SK-N-SH (cell line): ENCODE measurements at regions not wholly inside any gene's neighbourhood (a gene's known extent, or its start where the extent isn't known, plus 50 kb on each side); places are given as distances from the start of the nearest gene placed in this dataset.
A peak's percentile ranks its signal among the peaks of the same experiment; 100 is the strongest.

Experiments
- CTCF ChIA-PET: fragments of 300-600, 350-600 bp; formaldehyde crosslinking; extraction: SDS; loops from one replicate; lab custom pipeline; 2021; lab: Yijun Ruan, JAX
- POLR2A ChIA-PET: fragments of 350-600 bp; sonication (Branson Sonifier 250); formaldehyde crosslinking; extraction: SDS; loops from one replicate; lab custom pipeline; 2020; ENCODE audit warnings: antibody characterized with exemption, inconsistent platforms; lab: Yijun Ruan, JAX
- DNase-seq: peaks from one replicate; pipeline ENCODE4 v3.0.0; 2012
- H2AFZ ChIP-seq: fragments of 200-600 bp; sonication (generic); 2 replicates; pipeline ENCODE4 v1.8.1; 2016; ENCODE audit warnings: antibody characterized with exemption, mild to moderate bottlenecking, low read depth
- H3F3A ChIP-seq: fragments of 200-600 bp; sonication (generic); replicated peaks from 2 replicates; pipeline ENCODE3; 2016; ENCODE audit warnings: antibody characterized with exemption, mild to moderate bottlenecking; ENCODE audit not compliant: insufficient read depth
- H3K27ac ChIP-seq, 2 experiments: fragments of 200-500 bp in 1 of 2; fragments of 200-600 bp in 1 of 2; sonication (Bioruptor generic) in 1 of 2; sonication (generic), shearing (Covaris generic) in 1 of 2; 2 replicates each; pipeline versions ENCODE4 v1.5.1 to v1.6.1; 2014 to 2016; ENCODE audit warnings: low read depth in 2 of 2, inconsistent platforms in 1 of 2, low read length in 1 of 2, mild to moderate bottlenecking in 1 of 2, mixed read lengths in 1 of 2
- H3K27me3 ChIP-seq: fragments of 200-600 bp; sonication (generic), shearing (Covaris generic); 2 replicates; pipeline ENCODE4 v1.6.1; 2016; ENCODE audit warnings: mixed run types; ENCODE audit not compliant: insufficient read depth
- H3K36me3 ChIP-seq, 2 experiments: fragments of 200-500 bp in 1 of 2; fragments of 200-600 bp in 1 of 2; sonication (Bioruptor generic) in 1 of 2; sonication (generic) in 1 of 2; replicated peaks in 1 of 2; 2 replicates each; pipeline versions ENCODE3 to v1.5.1; 2014 to 2016; ENCODE audit warnings: low read length in 1 of 2, mild to moderate bottlenecking in 1 of 2; ENCODE audit not compliant: insufficient read depth in 2 of 2, control insufficient read depth in 1 of 2
- H3K4me1 ChIP-seq, 2 experiments: fragments of 200-500 bp in 1 of 2; fragments of 200-600 bp in 1 of 2; sonication (Bioruptor generic) in 1 of 2; sonication (generic), shearing (Covaris generic) in 1 of 2; 2 replicates each; pipeline versions ENCODE4 v1.5.1 to v1.6.1; 2014 to 2016; ENCODE audit warnings: low read depth in 1 of 2, low read length in 1 of 2, mixed run types in 1 of 2; ENCODE audit not compliant: insufficient read depth in 2 of 2, control insufficient read depth in 1 of 2
- H3K4me2 ChIP-seq: fragments of 200-600 bp; sonication (generic), shearing (Covaris generic); 2 replicates; pipeline ENCODE4 v1.6.1; 2017; ENCODE audit warnings: mixed run types
- H3K4me3 ChIP-seq, 2 experiments: fragments of 200-500 bp in 1 of 2; fragments of 200-600 bp in 1 of 2; sonication (Bioruptor generic) in 1 of 2; sonication (generic), shearing (Covaris generic) in 1 of 2; 2 replicates each; pipeline versions ENCODE4 v1.5.1 to v1.8.1; 2014 to 2016; ENCODE audit warnings: low read depth in 2 of 2, inconsistent platforms in 1 of 2, low read length in 1 of 2, mild to moderate bottlenecking in 1 of 2, mixed read lengths in 1 of 2, moderate library complexity in 1 of 2
- H3K79me2 ChIP-seq: fragments of 200-600 bp; sonication (generic); 2 replicates; pipeline ENCODE4 v1.8.1; 2017; ENCODE audit warnings: mild to moderate bottlenecking; ENCODE audit not compliant: insufficient read depth
- H3K9ac ChIP-seq: fragments of 200-600 bp; sonication (generic); 2 replicates; pipeline ENCODE4 v1.6.1; 2017; ENCODE audit warnings: mixed run types
- H3K9me2 ChIP-seq: fragments of 200-600 bp; sonication (generic); 2 replicates; pipeline ENCODE4 v1.6.1; 2017; ENCODE audit warnings: mixed run types
- H3K9me3 ChIP-seq: fragments of 200-600 bp; sonication (generic); 2 replicates; pipeline ENCODE4 v1.6.1; 2017; ENCODE audit warnings: mixed run types, mild to moderate bottlenecking, moderate library complexity
- H4K20me1 ChIP-seq: fragments of 200-600 bp; sonication (generic); 2 replicates; pipeline ENCODE4 v1.6.1; 2017; ENCODE audit warnings: mild to moderate bottlenecking, mixed run types; ENCODE audit not compliant: insufficient read depth
- EP300 ChIP-seq, 2 experiments: IDR thresholded peaks; 2 replicates each; pipeline versions ENCODE4 v1.4.0 to v1.6.1; 2012; ENCODE audit warnings: borderline replicate concordance in 1 of 2, low read depth in 1 of 2, low read length in 1 of 2
- FOXJ3 ChIP-seq: sonication (generic); formaldehyde crosslinking; IDR thresholded peaks from 2 replicates; pipeline ENCODE4 v1.5.1; 2020; ENCODE audit warnings: mild to moderate bottlenecking, missing genetic modification reagents
- GABPA ChIP-seq: IDR thresholded peaks from 2 replicates; pipeline ENCODE4 v1.4.0; 2012; ENCODE audit warnings: low read depth, mild to moderate bottlenecking
- JUND ChIP-seq: IDR thresholded peaks from 2 replicates; pipeline ENCODE4 v1.4.0; 2012
- NFIC ChIP-seq: IDR thresholded peaks from 2 replicates; pipeline ENCODE4 v1.4.0; 2012; ENCODE audit warnings: borderline replicate concordance
- POLR2AphosphoS5 ChIP-seq: IDR thresholded peaks from 2 replicates; pipeline ENCODE4 v1.6.1; 2012; ENCODE audit warnings: low read depth, low read length
- RXRA ChIP-seq: IDR thresholded peaks from 2 replicates; pipeline ENCODE4 v1.4.0; 2012; ENCODE audit warnings: low read depth, mild to moderate bottlenecking, borderline replicate concordance
- SIN3A ChIP-seq: IDR thresholded peaks from 2 replicates; pipeline ENCODE4 v1.6.1; 2012; ENCODE audit warnings: low read depth, mild to moderate bottlenecking, low read length, moderate library complexity, borderline replicate concordance
- YY1 ChIP-seq: IDR thresholded peaks from 2 replicates; pipeline ENCODE4 v1.4.0; 2012; ENCODE audit warnings: low read depth, mild to moderate bottlenecking
- WGBS: methylation state at CpG from one replicate; pipeline ENCODE4 v1.1.6; 2017; ENCODE audit warnings: low lambda C conversion rate; 5-methylcytosine and 5-hydroxymethylcytosine counted together
- TF ChIP-seq, protein P1 (sequence below): IDR thresholded peaks from 2 replicates; pipeline ENCODE4 v1.6.1; 2012; ENCODE audit warnings: mild to moderate bottlenecking, low read depth, low read length, moderate library complexity
- TF ChIP-seq, protein P2 (sequence below): fragments of 150-350 bp; IDR thresholded peaks from 2 replicates; pipeline ENCODE4 v1.6.1; 2017; ENCODE audit warnings: antibody characterized with exemption, low read length, low read depth, borderline replicate concordance
- TF ChIP-seq, protein P3 (sequence below): IDR thresholded peaks from 2 replicates; pipeline ENCODE4 v1.4.0; 2012; ENCODE audit warnings: low read depth

DNA sequence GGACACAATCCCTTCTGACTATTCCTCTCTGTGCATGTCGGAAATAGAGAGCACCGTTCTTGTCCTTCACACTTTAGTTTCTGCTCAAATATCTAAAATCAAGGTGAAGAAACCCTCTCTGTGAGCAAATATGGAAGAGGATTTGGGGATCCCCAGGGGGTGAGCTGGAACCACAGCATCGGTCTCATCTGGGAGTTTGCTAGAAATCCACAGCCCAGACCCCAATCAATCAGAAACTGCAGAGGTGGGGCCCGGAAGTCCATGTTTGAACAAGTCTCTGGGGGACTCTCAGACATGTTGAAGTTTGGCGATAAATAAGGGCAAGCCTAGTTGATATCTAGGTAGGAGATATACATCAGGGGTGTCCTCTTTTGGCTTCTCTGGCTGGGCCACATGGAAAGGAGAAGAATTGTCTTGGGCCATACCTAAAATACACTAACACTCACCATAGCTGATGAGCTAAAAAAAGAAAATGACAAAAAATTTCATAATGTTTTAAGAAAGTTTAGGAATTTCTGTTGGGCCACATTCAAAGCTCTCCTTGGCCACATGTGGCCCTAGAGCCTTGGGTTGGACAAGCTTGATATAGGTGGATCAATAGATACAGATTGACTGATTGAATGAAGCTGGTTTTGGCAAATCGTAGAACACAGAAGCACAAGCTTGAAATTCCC lies 168.0 kb upstream of the FOXF1 start:
- ChIA-PET POLR2A (no interaction called here), CTCF (interaction anchor here (1.0 to 4.1 kb wide), 2 partner anchors 175 to 177 kb away, joined by 3 to 40 read pairs; no protein-coding TSS in a partner anchor)
- 56% methylated on average over 6 of the region's 6 CpGs for WGBS
- H3K9me3 ChIP-seq, result no peaks in the 10 kb centered on the region
- H3K4me2 ChIP-seq, result no peak overlapping the region
- H3K36me3 ChIP-seq, result no peaks in the 10 kb centered on the region
- no peaks in the 10 kb centered on the region for H3K79me2 ChIP-seq
- H3F3A ChIP-seq, result peaks cover 6% of the 10 kb centered on the region
- no peak overlapping the region for H3K9ac ChIP-seq
- DNase-seq, result no peak
- H3K4me1 ChIP-seq, result peaks cover 11 to 17% of the 10 kb centered on the region in 2 experiments; a peak in 3 of 4 replicates
- TF ChIP-seq GABPA, result no peak
- TF ChIP-seq POLR2AphosphoS5, result no peak
- TF ChIP-seq NFIC, result no peak
- TF ChIP-seq JUND, result no peak
- no peak for TF ChIP-seq EP300 (IDR thresholded peaks at IDR 0.05; ENCODE audit: borderline replicate concordance in 1 of 2, low read depth in 1 of 2, low read length in 1 of 2)
- TF ChIP-seq, protein P1, sequence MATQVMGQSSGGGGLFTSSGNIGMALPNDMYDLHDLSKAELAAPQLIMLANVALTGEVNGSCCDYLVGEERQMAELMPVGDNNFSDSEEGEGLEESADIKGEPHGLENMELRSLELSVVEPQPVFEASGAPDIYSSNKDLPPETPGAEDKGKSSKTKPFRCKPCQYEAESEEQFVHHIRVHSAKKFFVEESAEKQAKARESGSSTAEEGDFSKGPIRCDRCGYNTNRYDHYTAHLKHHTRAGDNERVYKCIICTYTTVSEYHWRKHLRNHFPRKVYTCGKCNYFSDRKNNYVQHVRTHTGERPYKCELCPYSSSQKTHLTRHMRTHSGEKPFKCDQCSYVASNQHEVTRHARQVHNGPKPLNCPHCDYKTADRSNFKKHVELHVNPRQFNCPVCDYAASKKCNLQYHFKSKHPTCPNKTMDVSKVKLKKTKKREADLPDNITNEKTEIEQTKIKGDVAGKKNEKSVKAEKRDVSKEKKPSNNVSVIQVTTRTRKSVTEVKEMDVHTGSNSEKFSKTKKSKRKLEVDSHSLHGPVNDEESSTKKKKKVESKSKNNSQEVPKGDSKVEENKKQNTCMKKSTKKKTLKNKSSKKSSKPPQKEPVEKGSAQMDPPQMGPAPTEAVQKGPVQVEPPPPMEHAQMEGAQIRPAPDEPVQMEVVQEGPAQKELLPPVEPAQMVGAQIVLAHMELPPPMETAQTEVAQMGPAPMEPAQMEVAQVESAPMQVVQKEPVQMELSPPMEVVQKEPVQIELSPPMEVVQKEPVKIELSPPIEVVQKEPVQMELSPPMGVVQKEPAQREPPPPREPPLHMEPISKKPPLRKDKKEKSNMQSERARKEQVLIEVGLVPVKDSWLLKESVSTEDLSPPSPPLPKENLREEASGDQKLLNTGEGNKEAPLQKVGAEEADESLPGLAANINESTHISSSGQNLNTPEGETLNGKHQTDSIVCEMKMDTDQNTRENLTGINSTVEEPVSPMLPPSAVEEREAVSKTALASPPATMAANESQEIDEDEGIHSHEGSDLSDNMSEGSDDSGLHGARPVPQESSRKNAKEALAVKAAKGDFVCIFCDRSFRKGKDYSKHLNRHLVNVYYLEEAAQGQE, result no peak
- TF ChIP-seq, protein P2, sequence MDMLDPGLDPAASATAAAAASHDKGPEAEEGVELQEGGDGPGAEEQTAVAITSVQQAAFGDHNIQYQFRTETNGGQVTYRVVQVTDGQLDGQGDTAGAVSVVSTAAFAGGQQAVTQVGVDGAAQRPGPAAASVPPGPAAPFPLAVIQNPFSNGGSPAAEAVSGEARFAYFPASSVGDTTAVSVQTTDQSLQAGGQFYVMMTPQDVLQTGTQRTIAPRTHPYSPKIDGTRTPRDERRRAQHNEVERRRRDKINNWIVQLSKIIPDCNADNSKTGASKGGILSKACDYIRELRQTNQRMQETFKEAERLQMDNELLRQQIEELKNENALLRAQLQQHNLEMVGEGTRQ, result no peak
- no peak for TF ChIP-seq FOXJ3 (CRISPR knock-in tag)
- TF ChIP-seq, all 33 proteins: peak for 0
- Histone ChIP-seq H2AFZ (no peak overlapping the region), H3K4me3 (no peak overlapping the region), H3K27ac (no peak overlapping the region), H3K27me3 (no peaks in the 10 kb centered on the region), H4K20me1 (no peaks in the 10 kb centered on the region), H3K9me2 (no peaks in the 10 kb centered on the region)

DNA sequence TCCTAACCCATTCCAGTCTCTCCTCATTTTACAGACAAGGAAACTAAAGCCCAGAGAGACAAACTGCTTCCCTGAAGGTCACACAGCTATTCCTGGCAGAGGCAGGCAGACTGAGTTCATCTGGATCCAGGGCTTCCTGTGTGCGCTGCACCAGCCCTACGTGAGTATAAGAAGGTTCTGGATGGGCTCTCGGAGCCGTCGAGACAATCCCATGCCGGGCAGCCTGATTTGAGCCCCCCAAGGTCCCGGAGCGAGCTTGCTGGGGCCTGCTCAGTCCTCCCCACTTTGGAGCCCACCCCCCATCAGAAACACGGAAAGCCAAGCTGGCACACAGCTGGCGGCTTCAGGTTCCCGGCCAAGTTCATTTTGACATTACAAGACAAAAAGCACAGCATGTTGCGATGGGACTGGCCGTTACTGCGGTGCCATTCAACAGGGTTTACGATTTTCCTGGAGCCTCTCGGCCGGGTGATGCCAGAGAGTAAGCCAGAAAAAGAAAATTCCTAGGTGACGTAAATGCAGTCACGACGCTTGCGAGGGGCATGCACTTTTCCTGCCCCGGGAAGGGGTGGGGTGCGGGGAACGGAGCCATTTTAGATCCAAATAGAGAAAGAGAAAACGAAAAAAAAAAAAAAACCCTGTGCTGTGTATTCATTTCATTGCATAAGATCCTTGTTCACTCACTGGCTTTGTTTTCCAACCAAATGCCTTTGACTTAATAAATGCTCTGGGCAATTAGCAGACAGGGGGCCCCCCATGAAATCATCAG lies 167.1 kb upstream of the FOXF1 start:
- H4K20me1 ChIP-seq, result no peaks in the 10 kb centered on the region
- H3F3A ChIP-seq, result peaks cover 6% of the 10 kb centered on the region
- H3K4me3 ChIP-seq, result peak overlapping the region in 1 of 2 experiments; percentile 40; a peak in 3 of 4 replicates
- peaks cover 11 to 17% of the 10 kb centered on the region in 2 experiments; a peak in 3 of 4 replicates for H3K4me1 ChIP-seq
- H3K27ac ChIP-seq, result peak overlapping the region in 1 of 2 experiments; percentile 55; a peak in 3 of 4 replicates
- peak overlapping the region; percentile 66 for H3K4me2 ChIP-seq
- peak; percentile 45 for DNase-seq
- peak overlapping the region; percentile 26; the same call in 1 of the 2 replicates for H3K9ac ChIP-seq
- peak overlapping the region; percentile 76 for H2AFZ ChIP-seq
- WGBS, result 7% methylated on average over 22 of the region's 25 CpGs
- H3K79me2 ChIP-seq, result no peaks in the 10 kb centered on the region
- H3K27me3 ChIP-seq, result no peaks in the 10 kb centered on the region
- no peaks in the 10 kb centered on the region for H3K9me3 ChIP-seq
- CTCF ChIA-PET, result interaction anchor here (1.0 to 4.1 kb wide), 2 partner anchors 174 to 177 kb away, joined by 3 to 40 read pairs; no protein-coding TSS in a partner anchor
- no peaks in the 10 kb centered on the region for H3K9me2 ChIP-seq
- POLR2A ChIA-PET, result no interaction called here
- H3K36me3 ChIP-seq, result no peaks in the 10 kb centered on the region
- TF ChIP-seq YY1 (peak; percentile 43; the same call in 1 of the 2 replicates), NFIC (no peak), FOXJ3 (CRISPR knock-in tag) (no peak), EP300 (IDR thresholded peaks at IDR 0.05; ENCODE audit: borderline replicate concordance in 1 of 2, low read depth in 1 of 2, low read length in 1 of 2) (no peak), SIN3A (no peak), RXRA (peak; percentile 51; the same call in 1 of the 2 replicates)
- TF ChIP-seq, protein P3, sequence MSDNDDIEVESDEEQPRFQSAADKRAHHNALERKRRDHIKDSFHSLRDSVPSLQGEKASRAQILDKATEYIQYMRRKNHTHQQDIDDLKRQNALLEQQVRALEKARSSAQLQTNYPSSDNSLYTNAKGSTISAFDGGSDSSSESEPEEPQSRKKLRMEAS, result 0 out of 2 replicates have a peak, but pooled peaks have one; percentile 11
